ENCODE measurements at regions not wholly inside any gene's neighbourhood (a gene's known extent, or its start where the extent isn't known, plus 50 kb on each side); places are given as distances from the start of the nearest gene placed in this dataset.

DNA sequence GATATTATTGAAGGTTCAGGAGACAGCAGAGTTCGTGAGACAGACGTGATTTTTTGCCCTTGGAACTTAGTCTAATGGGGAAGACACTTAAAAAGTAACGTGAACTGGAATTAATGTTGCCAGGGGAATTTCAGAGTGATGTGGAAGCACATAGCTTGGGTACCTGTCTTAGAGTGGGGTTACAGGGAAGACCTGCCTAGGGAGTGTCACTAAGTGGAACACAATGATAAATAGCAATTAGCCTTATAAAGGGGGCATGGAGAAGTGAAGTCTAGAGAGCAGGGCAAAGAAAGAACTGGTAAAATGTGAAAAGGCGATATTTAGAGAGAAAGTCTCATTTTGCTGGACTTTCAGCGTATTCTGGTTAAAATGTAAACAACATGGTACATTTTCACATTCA is 306.0 kb upstream of the TCF4 start:
- DNase-seq (ENCODE audit: low read depth in 1 of 2, low spot score in 2 of 2) (no peak), FAIRE-seq (no peak)
- Histone ChIP-seq H2BK5ac (ENCODE audit: low read depth, low read length) (no peak overlapping the region), H2AK5ac (ENCODE audit: low read depth, low read length) (no peak overlapping the region), H3K4me3 (ENCODE audit: extremely low read depth in 1 of 4, insufficient read depth in 2 of 4, low read depth in 3 of 4, low read length in 4 of 4) (peak overlapping the region in 2 of 4 experiments; percentile 34 to 58; a peak in 3 of 8 replicates), H3K23ac (ENCODE audit: insufficient read length) (no peak overlapping the region), H2BK120ac (replicated peaks; ENCODE audit: low read depth, low read length) (peak overlapping the region; percentile 52), H3K27me3 (replicated peaks in 1 of 4; ENCODE audit: control insufficient read depth in 3 of 4, extremely low read depth in 1 of 4, insufficient read depth in 3 of 4, low read length in 3 of 4) (no peaks in the 10 kb centered on the region), H2BK12ac (ENCODE audit: low read depth, low read length) (no peak overlapping the region; the same call in 1 of the 2 replicates), H4K5ac (ENCODE audit: insufficient read length, low read depth, low read length) (no peak overlapping the region), H3K23me2 (ENCODE audit: low read depth, low read length) (no peaks in the 10 kb centered on the region), H3K36me3 (ENCODE audit: control insufficient read depth in 2 of 4, insufficient read depth in 4 of 4, low read length in 3 of 4) (no peaks in the 10 kb centered on the region), H3K9me3 (ENCODE audit: insufficient read depth in 2 of 2, low read depth in 1 of 2, low read length in 1 of 2) (no peaks in the 10 kb centered on the region), H2BK15ac (ENCODE audit: low read length) (no peak overlapping the region), H3K79me1 (ENCODE audit: low read depth, low read length) (no peaks in the 10 kb centered on the region), H4K20me1 (replicated peaks in 1 of 2; ENCODE audit: control insufficient read depth in 1 of 2, insufficient read depth in 2 of 2, low read length in 2 of 2) (no peaks in the 10 kb centered on the region), H3K18ac (ENCODE audit: extremely low read depth, low read length) (no peak overlapping the region), H3K4me2 (ENCODE audit: insufficient read depth in 1 of 2, low read depth in 2 of 2, low read length in 2 of 2) (peak overlapping the region; percentile 51 to 64), H2BK20ac (ENCODE audit: low read length) (no peak overlapping the region), H3K27ac (ENCODE audit: low read depth, low read length) (no peak overlapping the region), H2AFZ (ENCODE audit: low read length) (no peak overlapping the region), H3K4me1 (replicated peaks in 1 of 4; ENCODE audit: control insufficient read depth in 3 of 4, insufficient read depth in 4 of 4, low read length in 3 of 4) (peaks cover 0 to 7% (median 0%) of the 10 kb centered on the region in 4 experiments; a peak in 1 of 7 replicates), H3K56ac (replicated peaks; ENCODE audit: insufficient read length, low read depth, low read length) (no peak overlapping the region), H3K9ac (replicated peaks in 1 of 4; ENCODE audit: extremely low read depth in 1 of 4, low read depth in 3 of 4, low read length in 3 of 4) (no peak overlapping the region; a peak in 1 of 7 replicates), H3K79me2 (ENCODE audit: control insufficient read depth in 1 of 2, insufficient read depth in 2 of 2, low read length in 2 of 2) (no peaks in the 10 kb centered on the region), H3K4ac (replicated peaks; ENCODE audit: insufficient read length, low read depth, low read length) (no peak overlapping the region), H4K91ac (replicated peaks; ENCODE audit: insufficient read length, low read length) (no peak overlapping the region), H3K14ac (ENCODE audit: insufficient read length) (no peak overlapping the region), H4K8ac (ENCODE audit: extremely low read depth, insufficient read depth, low read length) (no peak overlapping the region)
- POLR2A ChIA-PET (ENCODE audit: partially characterized antibody), result interaction anchor here (1.8 kb wide), 1 partner anchor 9 kb away, joined by 7 read pairs; no protein-coding TSS in a partner anchor
- CTCF ChIA-PET (ENCODE audit: partially characterized antibody), result interaction anchor here (0.8 to 1.4 kb wide), 3 partner anchors 11 to 19 kb away, joined by 3 to 7 read pairs (median 6); no protein-coding TSS in a partner anchor
- no peak for TF ChIP-seq BRCA1 (IDR thresholded peaks at IDR 0.05; ENCODE audit: low read depth, low read length)
- no peak for TF ChIP-seq EGR1 (IDR thresholded peaks at IDR 0.05; ENCODE audit: borderline replicate concordance, low read depth, low read length)
- TF ChIP-seq CEBPB (IDR thresholded peaks at IDR 0.05; ENCODE audit: low read depth, low read length), result no peak
- no peak for TF ChIP-seq TAF7 (optimal IDR thresholded peaks at IDR 0.05; ENCODE audit: borderline replicate concordance, low read depth, low read length)
- no peak for TF ChIP-seq POU5F1 (IDR thresholded peaks at IDR 0.05; ENCODE audit: low read depth, low read length)
- TF ChIP-seq KDM5A (IDR thresholded peaks at IDR 0.05; ENCODE audit: low read length), result no peak
- no peak for TF ChIP-seq CBX8 (IDR thresholded peaks at IDR 0.05; ENCODE audit: borderline replicate concordance, low read depth, low read length)
- WGBS, 2 experiments (ENCODE audit: extremely low coverage in 1 of 2, insufficient coverage in 1 of 2, insufficient read length in 1 of 2, insufficient replicate concordance in 2 of 2, low coverage in 1 of 2, low lambda C conversion rate in 2 of 2, missing lambda C conversion rate in 1 of 2), result 89% methylated on average over 5 of the region's 5 CpGs; no CpG with 5 or more reads in 1 of the 2 experiments

All from H1 (cell line).